ENCODE measurements at regions not wholly inside any gene's neighbourhood (a gene's known extent, or its start where the extent isn't known, plus 50 kb on each side); places are given as distances from the start of the nearest gene placed in this dataset.
"Not testable (repeated sequence)": the region's sequence is repeated elsewhere in the genome, so short reads cannot be mapped to it uniquely, and the experiment has no call there.

GRCh38 chr3:193155044-193155781 is 85.8 kb upstream of the PLAAT1 start:
- DNase-seq; H3K4me3 Mint-ChIP-seq; H3K36me3 Mint-ChIP-seq; H3K27ac Mint-ChIP-seq; H3K9me3 Mint-ChIP-seq; H3K27me3 Mint-ChIP-seq; POLR2A ChIA-PET; ATAC-seq (ENCODE audit: low read depth); H3K4me1 Mint-ChIP-seq: not testable (repeated sequence)

GRCh38 chr3:193157051-193157450 is 84.0 kb upstream of the PLAAT1 start:
- ATAC-seq (ENCODE audit: low read depth): no peak
- Mint-ChIP-seq H3K27ac (no peak overlapping the region), H3K36me3 (no peaks in the 10 kb centered on the region), H3K4me1 (no peaks in the 10 kb centered on the region), H3K27me3 (no peaks in the 10 kb centered on the region), H3K9me3 (no peaks in the 10 kb centered on the region), H3K4me3 (no peak overlapping the region)
- DNase-seq: no peak
- POLR2A ChIA-PET: no interaction called here

- H3K9me3 Mint-ChIP-seq: no peaks in the 10 kb centered on the region
- ATAC-seq (ENCODE audit: low read depth): no peak
- peaks cover 2% of the 10 kb centered on the region for H3K27me3 Mint-ChIP-seq
- no peaks in the 10 kb centered on the region for H3K4me1 Mint-ChIP-seq
- no peak for DNase-seq
- no peak overlapping the region for H3K4me3 Mint-ChIP-seq
- H3K36me3 Mint-ChIP-seq: no peaks in the 10 kb centered on the region
- no peak overlapping the region for H3K27ac Mint-ChIP-seq
- POLR2A ChIA-PET: no interaction called here
Observed at GRCh38 chr3:193165431-193166120, 75.4 kb upstream of the PLAAT1 start.

GRCh38 chr3:193168931-193169330 is 72.1 kb upstream of the PLAAT1 start:
- H3K27me3 Mint-ChIP-seq: peaks cover 5% of the 10 kb centered on the region
- no peaks in the 10 kb centered on the region for H3K36me3 Mint-ChIP-seq
- no peaks in the 10 kb centered on the region for H3K9me3 Mint-ChIP-seq
- DNase-seq: no peak
- ATAC-seq (ENCODE audit: low read depth): no peak
- POLR2A ChIA-PET: no interaction called here
- H3K27ac Mint-ChIP-seq: no peak overlapping the region
- no peaks in the 10 kb centered on the region for H3K4me1 Mint-ChIP-seq
- no peak overlapping the region for H3K4me3 Mint-ChIP-seq

- POLR2A ChIA-PET: no interaction called here
- peaks cover 3% of the 10 kb centered on the region for H3K27me3 Mint-ChIP-seq
Observed at GRCh38 chr3:193174140-193174539, 66.9 kb upstream of the PLAAT1 start.

GRCh38 chr3:193179332-193180012 is 61.5 kb upstream of the PLAAT1 start:
- POLR2A ChIA-PET; H3K36me3 Mint-ChIP-seq; H3K27me3 Mint-ChIP-seq; ATAC-seq (ENCODE audit: low read depth); H3K4me1 Mint-ChIP-seq; DNase-seq; H3K27ac Mint-ChIP-seq; H3K9me3 Mint-ChIP-seq; H3K4me3 Mint-ChIP-seq: not testable (repeated sequence)

More at GRCh38 chr3:193174140-193174539, 66.9 kb upstream of the PLAAT1 start:
- no peak for ATAC-seq (ENCODE audit: low read depth)
- Mint-ChIP-seq H3K4me1 (no peaks in the 10 kb centered on the region), H3K36me3 (no peaks in the 10 kb centered on the region), H3K4me3 (no peak overlapping the region), H3K27ac (no peak overlapping the region), H3K9me3 (no peaks in the 10 kb centered on the region)
- no peak for DNase-seq

GRCh38 chr3:193187070-193187722 is 53.8 kb upstream of the PLAAT1 start:
- Mint-ChIP-seq H3K27me3 (no peaks in the 10 kb centered on the region), H3K27ac (no peak overlapping the region), H3K36me3 (no peaks in the 10 kb centered on the region), H3K4me3 (no peak overlapping the region), H3K4me1 (no peaks in the 10 kb centered on the region), H3K9me3 (no peaks in the 10 kb centered on the region)
- ATAC-seq (ENCODE audit: low read depth): no peak
- POLR2A ChIA-PET: no interaction called here
- DNase-seq: no peak

- POLR2A ChIA-PET: no interaction called here
- no peak for DNase-seq
- H3K36me3 Mint-ChIP-seq: no peaks in the 10 kb centered on the region
- H3K9me3 Mint-ChIP-seq: no peaks in the 10 kb centered on the region
- no peaks in the 10 kb centered on the region for H3K27me3 Mint-ChIP-seq
- H3K27ac Mint-ChIP-seq: no peak overlapping the region
- ATAC-seq (ENCODE audit: low read depth): no peak
- H3K4me3 Mint-ChIP-seq: no peak overlapping the region
- H3K4me1 Mint-ChIP-seq: no peaks in the 10 kb centered on the region
Observed at GRCh38 chr3:193190146-193190786, 50.8 kb upstream of the PLAAT1 start.
